ENCODE measurements at regions not wholly inside any gene's neighbourhood (a gene's known extent, or its start where the extent isn't known, plus 50 kb on each side); places are given as distances from the start of the nearest gene placed in this dataset.

DNA sequence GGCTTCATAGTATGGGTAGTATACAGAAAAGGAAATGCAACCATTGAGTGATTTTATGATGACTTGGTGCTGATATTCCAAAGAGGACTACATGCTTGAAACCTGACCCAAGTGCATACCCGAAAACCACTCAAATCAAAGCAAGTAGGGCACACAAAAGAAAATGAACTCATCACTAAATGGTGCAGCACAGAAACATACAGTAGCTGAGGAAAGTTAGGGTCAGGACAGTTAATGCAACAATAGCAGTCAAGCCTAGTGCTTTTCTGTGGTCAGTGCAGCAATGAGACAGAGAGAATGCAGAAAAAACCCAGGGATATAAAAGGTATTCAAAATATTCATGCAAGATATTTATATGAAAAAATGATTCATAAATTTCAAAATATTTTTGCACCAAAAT is 711.1 kb downstream of the EPHA7 start:
- TF ChIP-seq, protein P1, sequence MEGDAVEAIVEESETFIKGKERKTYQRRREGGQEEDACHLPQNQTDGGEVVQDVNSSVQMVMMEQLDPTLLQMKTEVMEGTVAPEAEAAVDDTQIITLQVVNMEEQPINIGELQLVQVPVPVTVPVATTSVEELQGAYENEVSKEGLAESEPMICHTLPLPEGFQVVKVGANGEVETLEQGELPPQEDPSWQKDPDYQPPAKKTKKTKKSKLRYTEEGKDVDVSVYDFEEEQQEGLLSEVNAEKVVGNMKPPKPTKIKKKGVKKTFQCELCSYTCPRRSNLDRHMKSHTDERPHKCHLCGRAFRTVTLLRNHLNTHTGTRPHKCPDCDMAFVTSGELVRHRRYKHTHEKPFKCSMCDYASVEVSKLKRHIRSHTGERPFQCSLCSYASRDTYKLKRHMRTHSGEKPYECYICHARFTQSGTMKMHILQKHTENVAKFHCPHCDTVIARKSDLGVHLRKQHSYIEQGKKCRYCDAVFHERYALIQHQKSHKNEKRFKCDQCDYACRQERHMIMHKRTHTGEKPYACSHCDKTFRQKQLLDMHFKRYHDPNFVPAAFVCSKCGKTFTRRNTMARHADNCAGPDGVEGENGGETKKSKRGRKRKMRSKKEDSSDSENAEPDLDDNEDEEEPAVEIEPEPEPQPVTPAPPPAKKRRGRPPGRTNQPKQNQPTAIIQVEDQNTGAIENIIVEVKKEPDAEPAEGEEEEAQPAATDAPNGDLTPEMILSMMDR (IDR thresholded peaks at IDR 0.05; ENCODE audit: low read depth, low read length): no peak
- no peak for TF ChIP-seq EZH2phosphoT487 (IDR thresholded peaks at IDR 0.05; ENCODE audit: low read depth)

Measured in OCI-LY3 (cell line).